ENCODE measurements at regions not wholly inside any gene's neighbourhood (a gene's known extent, or its start where the extent isn't known, plus 50 kb on each side); places are given as distances from the start of the nearest gene placed in this dataset.

DNA sequence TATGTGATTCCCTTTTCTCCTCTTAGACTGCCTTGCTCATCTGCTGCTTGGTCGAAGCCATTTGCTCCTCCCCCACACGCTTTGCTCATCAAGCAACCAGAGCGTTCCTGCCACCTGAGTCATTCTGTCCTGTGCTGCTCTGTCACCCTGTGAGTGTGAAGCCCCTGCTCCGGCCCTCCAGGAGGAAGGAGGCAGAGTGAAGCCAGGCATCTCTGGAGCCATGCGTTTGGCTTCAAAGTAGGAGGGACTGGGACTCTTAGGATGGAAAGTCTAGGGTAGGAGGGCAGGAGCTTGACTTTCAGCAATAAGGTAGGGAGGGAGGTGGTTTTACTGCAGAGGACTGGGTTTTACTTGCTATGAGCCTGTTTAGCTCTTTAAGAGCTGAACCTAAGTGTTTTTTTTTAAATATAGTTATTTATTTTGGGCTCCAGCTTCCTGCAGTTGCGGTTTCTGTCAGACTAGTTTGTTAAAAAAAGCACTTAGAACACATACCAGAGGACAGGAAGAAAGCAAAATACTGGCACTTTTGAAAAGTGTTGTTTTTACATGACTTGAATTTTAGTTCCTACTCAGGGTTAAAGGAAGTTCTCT, 63.6 kb downstream of the SPINK2 start:
- ChIA-PET POLR2A (no interaction called here), CTCF (interaction anchor here (1.3 kb wide), 1 partner anchor 28 kb away, joined by 3 read pairs; no protein-coding TSS in a partner anchor)
- TF ChIP-seq, protein P1, sequence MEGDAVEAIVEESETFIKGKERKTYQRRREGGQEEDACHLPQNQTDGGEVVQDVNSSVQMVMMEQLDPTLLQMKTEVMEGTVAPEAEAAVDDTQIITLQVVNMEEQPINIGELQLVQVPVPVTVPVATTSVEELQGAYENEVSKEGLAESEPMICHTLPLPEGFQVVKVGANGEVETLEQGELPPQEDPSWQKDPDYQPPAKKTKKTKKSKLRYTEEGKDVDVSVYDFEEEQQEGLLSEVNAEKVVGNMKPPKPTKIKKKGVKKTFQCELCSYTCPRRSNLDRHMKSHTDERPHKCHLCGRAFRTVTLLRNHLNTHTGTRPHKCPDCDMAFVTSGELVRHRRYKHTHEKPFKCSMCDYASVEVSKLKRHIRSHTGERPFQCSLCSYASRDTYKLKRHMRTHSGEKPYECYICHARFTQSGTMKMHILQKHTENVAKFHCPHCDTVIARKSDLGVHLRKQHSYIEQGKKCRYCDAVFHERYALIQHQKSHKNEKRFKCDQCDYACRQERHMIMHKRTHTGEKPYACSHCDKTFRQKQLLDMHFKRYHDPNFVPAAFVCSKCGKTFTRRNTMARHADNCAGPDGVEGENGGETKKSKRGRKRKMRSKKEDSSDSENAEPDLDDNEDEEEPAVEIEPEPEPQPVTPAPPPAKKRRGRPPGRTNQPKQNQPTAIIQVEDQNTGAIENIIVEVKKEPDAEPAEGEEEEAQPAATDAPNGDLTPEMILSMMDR (IDR thresholded peaks at IDR 0.05; ENCODE audit: insufficient read depth, low read depth, low read length), result no peak
- Histone ChIP-seq H3K36me3 (ENCODE audit: control insufficient read depth, insufficient read depth, low read length) (no peaks in the 10 kb centered on the region), H3K4me3 (ENCODE audit: low read depth, low read length) (no peak overlapping the region), H3K27me3 (ENCODE audit: control insufficient read depth, insufficient read depth, low read length) (peaks cover 4% of the 10 kb centered on the region)
- DNase-seq (ENCODE audit: low read depth), result peak; percentile 59

DNA sequence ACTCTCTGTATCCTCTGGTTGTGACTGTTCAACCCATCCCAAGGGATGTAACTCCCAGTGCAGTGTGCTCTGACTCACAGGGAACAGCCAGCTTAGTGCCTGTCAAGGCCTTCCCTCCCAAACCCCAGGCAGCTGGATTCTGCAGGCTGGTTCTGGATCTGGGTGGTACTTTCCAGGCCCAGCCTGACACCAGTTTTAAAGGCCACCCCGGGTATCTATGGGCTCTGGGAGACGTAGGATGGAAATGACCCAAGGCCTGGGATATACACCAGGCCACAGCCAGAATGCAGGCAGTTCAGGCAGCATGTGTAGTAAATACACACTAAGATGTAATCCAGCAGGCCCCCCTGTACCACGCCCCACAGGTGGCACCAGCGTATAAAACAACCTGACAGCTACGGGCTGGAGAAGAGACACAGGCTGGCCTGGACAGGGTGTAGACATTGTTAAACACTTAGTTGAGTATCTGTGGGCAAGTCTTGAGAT, 64.2 kb downstream of the SPINK2 start:
- H3K4me3 ChIP-seq (ENCODE audit: low read depth, low read length), result no peak overlapping the region
- TF ChIP-seq, protein P1 (IDR thresholded peaks at IDR 0.05; ENCODE audit: insufficient read depth, low read depth, low read length), result no peak
- H3K36me3 ChIP-seq (ENCODE audit: control insufficient read depth, insufficient read depth, low read length), result no peaks in the 10 kb centered on the region
- ChIA-PET POLR2A (no interaction called here), CTCF (interaction anchor here (1.3 kb wide), 1 partner anchor 28 kb away, joined by 3 read pairs; no protein-coding TSS in a partner anchor)
- H3K27me3 ChIP-seq (ENCODE audit: control insufficient read depth, insufficient read depth, low read length), result peaks cover 4% of the 10 kb centered on the region
- DNase-seq (ENCODE audit: low read depth), result no peak

DNA sequence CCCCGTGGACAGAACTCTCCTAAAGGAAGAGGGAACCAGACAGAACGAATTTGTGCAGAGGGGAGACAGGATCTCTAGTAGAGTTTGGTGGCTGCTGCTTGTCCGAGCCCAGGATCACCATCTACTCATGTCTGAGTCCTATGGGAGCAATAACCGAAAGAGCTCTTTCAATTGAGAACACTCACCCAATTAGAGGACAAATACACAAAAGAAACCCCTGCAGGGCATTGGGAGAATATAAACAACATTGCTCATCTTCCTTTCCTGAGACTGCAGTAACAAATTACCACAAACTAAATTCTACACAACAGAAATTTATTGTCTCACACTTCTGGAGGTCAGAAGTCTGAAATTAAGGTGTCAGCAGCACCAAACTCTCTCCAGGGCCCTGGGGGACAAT, 65.6 kb downstream of the SPINK2 start:
- TF ChIP-seq, protein P1 (IDR thresholded peaks at IDR 0.05; ENCODE audit: insufficient read depth, low read depth, low read length), result no peak
- H3K27me3 ChIP-seq (ENCODE audit: control insufficient read depth, insufficient read depth, low read length), result peaks cover 2% of the 10 kb centered on the region; the same call in 1 of the 2 replicates
- H3K36me3 ChIP-seq (ENCODE audit: control insufficient read depth, insufficient read depth, low read length), result no peaks in the 10 kb centered on the region
- DNase-seq (ENCODE audit: low read depth), result no peak
- no peak overlapping the region for H3K4me3 ChIP-seq (ENCODE audit: low read depth, low read length)
- CTCF ChIA-PET, result no interaction called here
- POLR2A ChIA-PET, result no interaction called here

DNA sequence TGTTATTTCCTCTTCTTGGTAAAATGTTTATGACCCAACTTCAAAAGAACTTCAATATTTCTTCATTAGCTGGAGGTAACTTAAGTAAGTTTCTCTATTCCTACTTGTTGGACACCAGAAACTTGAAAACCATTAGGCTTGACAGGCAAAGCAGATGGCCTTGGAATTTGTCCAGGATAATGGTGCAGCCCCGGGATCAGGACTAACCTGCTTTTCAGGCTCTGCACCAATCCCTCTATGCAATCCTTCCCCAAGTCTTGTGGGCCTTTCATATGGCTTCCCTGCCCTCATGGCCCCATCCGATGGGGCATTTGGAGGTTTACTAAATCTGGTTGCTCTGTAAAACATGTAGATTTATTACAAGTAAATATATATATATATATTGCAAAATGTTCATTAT, 68.5 kb downstream of the SPINK2 start:
- DNase-seq (ENCODE audit: low read depth), result no peak
- POLR2A ChIA-PET, result no interaction called here
- Histone ChIP-seq H3K4me3 (ENCODE audit: low read depth, low read length) (no peak overlapping the region), H3K36me3 (ENCODE audit: control insufficient read depth, insufficient read depth, low read length) (no peaks in the 10 kb centered on the region), H3K27me3 (ENCODE audit: control insufficient read depth, insufficient read depth, low read length) (peaks cover 2% of the 10 kb centered on the region; the same call in 1 of the 2 replicates)
- TF ChIP-seq, protein P1 (IDR thresholded peaks at IDR 0.05; ENCODE audit: insufficient read depth, low read depth, low read length), result no peak
- CTCF ChIA-PET, result no interaction called here

DNA sequence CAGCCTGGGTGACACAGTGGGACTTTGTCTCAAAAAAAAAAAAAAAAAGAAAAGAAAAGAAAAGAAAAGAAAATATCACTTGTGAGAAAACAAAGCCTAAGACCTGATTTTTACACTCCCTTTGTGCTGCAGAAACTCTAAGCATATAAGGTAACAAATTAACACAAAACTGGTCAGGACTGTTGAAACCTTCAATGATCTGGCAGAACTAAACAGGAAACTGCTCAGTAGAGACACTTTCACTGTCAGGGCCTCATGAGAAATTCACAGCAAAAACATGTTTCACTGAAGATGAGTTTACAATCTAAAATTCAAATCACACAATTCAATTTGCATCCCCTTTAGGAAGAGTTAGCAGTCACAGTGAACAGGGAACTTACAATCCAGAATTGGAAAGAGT, 69.1 kb upstream of the HOPX start:
- Histone ChIP-seq H3K4me3 (ENCODE audit: low read depth, low read length) (no peak overlapping the region), H3K27me3 (ENCODE audit: control insufficient read depth, insufficient read depth, low read length) (peaks cover 5% of the 10 kb centered on the region), H3K36me3 (ENCODE audit: control insufficient read depth, insufficient read depth, low read length) (no peaks in the 10 kb centered on the region)
- TF ChIP-seq, protein P1 (IDR thresholded peaks at IDR 0.05; ENCODE audit: insufficient read depth, low read depth, low read length), result no peak
- POLR2A ChIA-PET, result no interaction called here
- DNase-seq (ENCODE audit: low read depth), result no peak
- CTCF ChIA-PET, result no interaction called here

Data from BJ (cell line).